Activated CD4-positive, alpha-beta T cell treated with anti-CD3 and anti-CD28 coated beads, Interleukin-2, Interleukin-4, amounts not matched to agents 100 ng/mL and 50 ng/mL, durations not matched to agents 16 hours and 8 hours (primary cell): ENCODE measurements at regions not wholly inside any gene's neighbourhood (a gene's known extent, or its start where the extent isn't known, plus 50 kb on each side); places are given as distances from the start of the nearest gene placed in this dataset.
A peak's percentile ranks its signal among the peaks of the same experiment; 100 is the strongest.
"Not testable (repeated sequence)": the region's sequence is repeated elsewhere in the genome, so short reads cannot be mapped to it uniquely, and the experiment has no call there.

ENCODE experiments used
- DNase-seq: peaks from one replicate; pipeline ENCODE4 v3.0.0-alpha.2; 2020; ENCODE audit warnings: low spot score

GRCh38 chr1:243074224-243074623 lies 180.9 kb downstream of the CEP170 start:
- DNase-seq: not testable (repeated sequence)

DNA sequence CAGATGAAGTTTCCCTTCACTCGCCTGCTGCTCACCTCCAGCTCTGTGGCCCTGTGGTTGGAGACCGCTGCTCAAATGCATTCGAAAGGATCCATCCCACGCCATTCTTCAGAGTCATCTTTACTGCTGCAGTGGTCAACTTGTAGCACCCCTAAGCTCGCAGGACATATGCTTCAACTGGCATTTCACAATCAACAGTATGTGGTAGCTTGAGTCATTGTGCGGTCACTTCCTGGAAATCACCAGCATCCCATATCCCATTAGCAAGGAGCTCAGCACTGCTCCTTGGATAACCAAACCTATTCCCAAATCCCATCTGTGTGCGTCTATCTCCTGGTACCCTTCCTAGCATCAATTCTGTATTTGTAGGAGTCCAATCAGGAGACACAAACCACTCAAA lies 188.0 kb downstream of the CEP170 start:
- not testable (repeated sequence) for DNase-seq

GRCh38 chr1:243061965-243062364 lies 193.1 kb downstream of the CEP170 start:
- peak; percentile 28 for DNase-seq

- DNase-seq: not testable (repeated sequence)
Observed at GRCh38 chr1:243055510-243055909, 199.6 kb downstream of the CEP170 start.

DNA sequence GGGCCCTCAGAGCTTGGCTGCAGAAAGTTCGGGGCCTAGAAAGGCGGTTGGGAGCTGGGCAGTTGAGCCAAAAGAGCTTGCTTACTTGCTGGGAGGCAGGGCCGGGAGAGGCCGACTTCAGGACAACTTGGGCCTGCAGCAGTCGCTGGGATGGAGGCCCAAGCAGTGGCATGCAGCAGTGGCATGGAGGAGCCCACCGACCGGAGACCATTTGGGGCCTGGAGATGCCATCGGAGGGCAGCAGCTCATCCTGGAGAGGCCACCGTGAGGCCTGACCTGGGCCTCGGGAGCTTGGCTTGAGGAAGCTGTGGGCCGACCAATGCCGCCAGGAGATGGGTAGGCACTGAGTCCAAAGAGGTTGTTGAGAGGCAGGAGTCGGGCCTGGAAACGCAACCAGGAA lies 200.0 kb downstream of the CEP170 start:
- not testable (repeated sequence) for DNase-seq

DNA sequence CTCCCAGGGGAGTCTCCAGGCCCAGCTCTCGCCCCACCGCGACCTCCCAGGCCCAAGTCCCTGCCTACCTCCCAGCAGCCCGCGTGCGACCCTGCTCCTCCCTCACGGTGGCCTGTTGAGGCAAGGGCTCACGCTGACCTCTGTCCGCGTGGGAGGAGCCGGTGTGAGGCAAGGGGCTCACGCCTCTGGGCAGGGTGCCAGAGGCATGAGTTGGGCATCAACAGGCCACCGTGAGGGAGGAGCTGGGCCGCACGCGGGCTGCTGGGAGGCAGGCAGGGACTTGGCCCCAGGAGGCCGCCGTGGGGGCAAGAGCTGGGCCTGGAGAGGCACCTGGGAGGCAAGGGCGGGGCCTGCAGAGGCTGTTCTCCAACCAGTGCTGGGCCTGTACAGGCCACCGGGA lies 200.4 kb downstream of the CEP170 start:
- DNase-seq: not testable (repeated sequence)

GRCh38 chr1:243053048-243053447 lies 202.0 kb downstream of the CEP170 start:
- not testable (repeated sequence) for DNase-seq

DNA sequence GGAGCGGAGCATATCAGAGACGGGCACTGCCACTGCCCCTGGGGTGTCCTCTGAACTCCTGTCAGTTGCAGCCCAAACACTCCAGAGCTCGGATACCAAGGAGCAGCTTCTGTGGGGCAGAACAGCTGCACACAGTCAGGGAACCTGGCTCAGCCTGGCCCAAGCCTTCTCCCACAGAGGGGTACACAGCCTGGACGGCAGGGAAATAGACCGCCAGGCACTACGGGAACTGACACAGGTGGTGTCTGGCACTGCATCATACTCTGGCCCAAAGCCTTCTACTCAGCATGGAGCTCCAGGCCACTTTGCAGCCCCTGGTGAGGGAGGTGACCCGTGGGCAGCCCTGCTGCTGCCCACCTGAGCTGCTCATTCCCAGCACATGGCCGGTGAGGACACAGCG lies 204.5 kb downstream of the CEP170 start:
- DNase-seq: not testable (repeated sequence)

GRCh38 chr1:243049716-243050115 lies 205.4 kb downstream of the CEP170 start:
- DNase-seq: not testable (repeated sequence)

- not testable (repeated sequence) for DNase-seq
Observed at GRCh38 chr1:243021365-243021764, 233.7 kb downstream of the CEP170 start.

DNA sequence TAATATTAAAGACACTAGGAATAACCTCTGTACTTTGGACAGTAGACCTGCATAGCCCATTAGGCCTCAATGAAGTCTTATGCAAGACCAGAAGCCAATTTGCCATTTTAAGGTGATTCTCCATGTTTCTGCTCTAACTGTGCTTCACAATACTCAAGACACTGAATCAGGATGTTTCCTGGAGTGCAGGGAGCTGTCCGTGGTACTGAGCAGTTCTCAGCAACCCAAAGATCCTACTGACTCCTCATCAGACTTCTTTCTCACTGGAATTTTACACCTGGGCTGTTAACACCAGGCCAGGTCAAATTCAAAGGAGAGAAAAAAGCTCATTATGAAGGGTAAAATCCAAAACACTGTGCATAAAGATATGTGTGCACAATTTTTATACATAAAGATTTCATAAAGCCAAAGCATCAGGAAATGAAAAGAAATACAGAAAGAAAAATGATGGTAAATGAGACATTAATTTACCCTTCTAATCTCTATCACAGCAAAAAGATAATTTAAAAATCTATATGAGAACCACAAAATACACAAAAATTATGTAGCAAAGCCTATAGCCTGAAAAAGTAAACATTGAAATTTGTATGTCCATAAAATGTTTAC lies 235.9 kb downstream of the CEP170 start:
- peak; percentile 24 for DNase-seq

- DNase-seq: not testable (repeated sequence)
Observed at GRCh38 chr1:243010719-243011118, 244.4 kb downstream of the CEP170 start.

- not testable (repeated sequence) for DNase-seq
Observed at GRCh38 chr1:243001003-243001402, 254.1 kb downstream of the CEP170 start.

GRCh38 chr1:242992776-242993175 lies 262.3 kb downstream of the CEP170 start:
- not testable (repeated sequence) for DNase-seq

DNA sequence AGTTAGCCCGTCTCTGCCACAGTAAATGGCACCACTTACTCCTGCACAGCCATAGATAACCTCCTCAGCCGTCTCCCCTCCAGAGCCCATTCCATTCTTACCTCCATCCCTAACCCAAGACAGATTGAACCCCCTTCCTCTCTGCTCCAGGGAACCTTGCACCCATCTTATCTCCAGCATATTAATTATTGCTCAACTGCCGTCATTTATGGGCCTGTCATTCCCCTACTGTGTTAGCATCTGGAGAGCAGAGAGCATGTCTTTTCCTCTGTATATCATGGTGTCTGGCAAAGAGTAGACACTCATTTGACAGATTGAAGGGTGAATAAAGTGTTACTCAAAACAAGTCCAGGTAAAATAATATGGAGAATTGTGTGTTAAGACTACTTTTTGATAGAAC lies 270.0 kb downstream of the CEP170 start:
- not testable (repeated sequence) for DNase-seq

GRCh38 chr1:242973341-242973740 lies 281.7 kb downstream of the CEP170 start:
- DNase-seq: not testable (repeated sequence)

DNA sequence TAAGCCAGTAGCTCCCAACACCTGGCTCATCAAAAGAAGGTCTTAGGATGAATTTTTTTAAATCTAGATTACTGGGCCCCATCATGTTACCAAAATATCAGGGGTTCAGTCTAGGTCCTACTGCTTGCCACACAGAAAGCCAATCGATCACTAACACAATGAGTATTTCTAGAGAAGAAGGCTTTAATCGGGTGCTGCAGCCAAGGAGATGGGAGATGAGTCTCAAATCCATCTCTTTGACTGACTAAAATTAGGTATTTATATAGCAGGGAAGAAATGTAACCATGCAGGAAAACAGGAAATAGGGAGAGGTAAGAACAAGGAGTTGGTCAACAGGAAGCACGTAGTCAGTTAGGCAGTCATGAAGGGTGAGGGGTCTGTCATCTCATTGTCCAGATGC lies 288.2 kb downstream of the CEP170 start:
- no peak for DNase-seq

DNA sequence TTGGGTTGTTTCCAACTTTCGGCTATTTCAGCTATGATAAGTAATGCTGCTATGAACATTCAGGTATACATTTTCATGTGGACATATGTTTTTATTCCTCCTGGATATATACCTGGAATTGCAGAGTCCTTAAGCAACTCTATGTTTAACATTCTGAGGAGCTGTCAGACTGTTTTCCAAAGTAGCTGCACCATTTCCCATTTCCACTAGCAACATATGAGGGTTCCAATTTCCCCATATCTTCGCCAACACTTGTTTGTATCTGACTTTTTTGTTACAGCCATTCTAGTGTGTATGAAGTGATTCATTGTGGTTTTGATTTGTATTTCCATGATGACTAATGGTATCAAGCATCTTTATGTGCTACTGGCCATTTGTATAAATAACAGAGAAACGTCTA lies 295.7 kb downstream of the CEP170 start:
- not testable (repeated sequence) for DNase-seq

- DNase-seq: not testable (repeated sequence)
Observed at GRCh38 chr1:242954945-242955344, 300.1 kb downstream of the CEP170 start.

DNA sequence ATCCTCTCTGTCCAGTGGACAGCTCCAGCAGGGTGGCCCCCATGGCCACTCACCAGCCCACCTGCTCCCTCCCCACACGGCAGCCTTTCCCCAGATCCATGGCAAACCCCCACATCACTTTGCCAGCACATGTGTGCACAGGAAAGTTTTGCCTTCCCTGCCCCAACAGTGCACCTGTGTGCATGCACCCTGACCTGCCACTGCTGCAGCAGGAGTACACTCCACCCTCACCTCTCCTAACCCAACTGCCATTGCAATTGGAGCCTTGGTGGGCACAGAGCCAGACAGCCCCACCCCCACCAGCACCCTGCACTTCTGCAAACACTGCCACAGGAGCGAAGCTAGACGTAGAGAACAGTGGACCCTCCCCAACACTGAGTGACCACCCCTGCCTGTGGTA lies 308.9 kb downstream of the CEP170 start:
- no peak for DNase-seq

DNA sequence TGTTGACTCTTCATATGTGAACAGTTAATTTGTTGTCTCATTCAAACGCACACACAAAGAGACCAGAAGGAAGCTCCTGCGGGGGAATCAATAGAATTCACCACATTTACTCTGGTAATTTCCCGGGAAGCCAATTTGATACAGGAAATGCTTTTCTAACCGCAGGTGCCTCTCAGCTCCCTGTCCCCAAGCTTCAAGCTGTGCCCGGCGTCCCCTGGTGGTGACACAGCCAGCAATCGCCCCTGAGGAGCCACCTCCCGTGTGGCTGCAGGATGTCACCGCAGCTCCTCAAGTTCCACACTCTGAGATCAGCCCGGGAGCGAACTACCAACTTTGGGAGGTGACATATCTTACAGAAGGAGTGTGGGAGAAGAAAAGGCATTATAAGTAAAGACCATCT lies 318.4 kb downstream of the CEP170 start:
- not testable (repeated sequence) for DNase-seq

- DNase-seq: not testable (repeated sequence)
Observed at GRCh38 chr1:242924717-242925116, 330.4 kb downstream of the CEP170 start.

DNA sequence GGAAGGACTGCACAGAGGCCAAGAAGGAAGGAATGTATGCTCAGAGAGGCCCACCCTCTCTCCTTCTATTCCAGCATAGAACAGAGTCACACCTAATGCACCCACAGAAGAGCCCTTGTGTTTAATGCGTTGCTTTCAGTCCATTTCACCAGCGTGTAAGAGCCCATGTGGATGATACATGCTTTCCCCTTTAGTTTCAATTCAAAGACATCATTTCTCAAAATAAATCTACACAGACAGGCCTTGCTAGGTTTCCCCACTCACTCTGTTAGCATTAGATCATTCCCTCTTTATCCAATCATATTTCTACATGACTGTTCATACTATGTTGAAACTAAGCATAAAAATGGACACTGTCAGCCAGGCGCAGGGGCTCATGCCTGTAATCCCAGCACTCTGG lies 331.5 kb downstream of the CEP170 start:
- DNase-seq: not testable (repeated sequence)

- DNase-seq: not testable (repeated sequence)
Observed at GRCh38 chr1:242914729-242915128, 340.4 kb downstream of the CEP170 start.
